T-helper 1 cell (primary cell): ENCODE measurements at regions not wholly inside any gene's neighbourhood (a gene's known extent, or its start where the extent isn't known, plus 50 kb on each side); places are given as distances from the start of the nearest gene placed in this dataset.

Experiments used
- DNase-seq, 5 donors: peaks; one replicate each; pipeline ENCODE4 v3.0.0-alpha.2; 2012 to 2020

- no peak for DNase-seq
These were observed 632.5 kb downstream of the KCTD8 start for GRCh38 chr4:43816116-43816515.

- DNase-seq, result no peak
These were observed 626.0 kb downstream of the KCTD8 start for GRCh38 chr4:43822621-43823020.

- no peak for DNase-seq
These were observed 612.7 kb downstream of the KCTD8 start for GRCh38 chr4:43835869-43836268.

- no peak for DNase-seq
These were observed 611.4 kb downstream of the KCTD8 start for GRCh38 chr4:43837171-43837570.

GRCh38 chr4:43837604-43838003, 611.0 kb downstream of the KCTD8 start:
- DNase-seq, result no peak

- DNase-seq, result no peak
These were observed 606.0 kb downstream of the KCTD8 start for GRCh38 chr4:43842594-43842993.

- DNase-seq, result no peak
These were observed 605.1 kb downstream of the KCTD8 start for GRCh38 chr4:43843501-43843900.

GRCh38 chr4:43846111-43846587, 602.5 kb downstream of the KCTD8 start:
- peak in 1 of 5 donors; percentile 11 for DNase-seq

GRCh38 chr4:43853565-43854264, 594.9 kb downstream of the KCTD8 start:
- DNase-seq, result no peak

GRCh38 chr4:43855283-43855682, 593.3 kb downstream of the KCTD8 start:
- no peak for DNase-seq

- no peak for DNase-seq
These were observed 583.9 kb downstream of the KCTD8 start for GRCh38 chr4:43864616-43865146.

- DNase-seq, result no peak
These were observed 580.7 kb downstream of the KCTD8 start for GRCh38 chr4:43867908-43868307.

GRCh38 chr4:43875655-43876054, 573.0 kb downstream of the KCTD8 start:
- no peak for DNase-seq

- DNase-seq, result no peak
These were observed 566.1 kb downstream of the KCTD8 start for GRCh38 chr4:43882470-43882869.

- DNase-seq, result no peak
These were observed 562.4 kb downstream of the KCTD8 start for GRCh38 chr4:43886196-43886595.

GRCh38 chr4:43898836-43899235, 549.8 kb downstream of the KCTD8 start:
- DNase-seq, result no peak

- no peak for DNase-seq
These were observed 545.2 kb downstream of the KCTD8 start for GRCh38 chr4:43903456-43903855.

GRCh38 chr4:43918377-43918776, 530.2 kb downstream of the KCTD8 start:
- no peak for DNase-seq

- no peak for DNase-seq
These were observed 516.2 kb downstream of the KCTD8 start for GRCh38 chr4:43932448-43932847.

GRCh38 chr4:43943998-43944397, 504.6 kb downstream of the KCTD8 start:
- DNase-seq, result no peak

GRCh38 chr4:43959976-43960375, 488.6 kb downstream of the KCTD8 start:
- no peak for DNase-seq

GRCh38 chr4:43968011-43968410, 480.6 kb downstream of the KCTD8 start:
- no peak for DNase-seq

- no peak for DNase-seq
These were observed 465.0 kb downstream of the KCTD8 start for GRCh38 chr4:43983610-43984009.

GRCh38 chr4:43987331-43987944, 461.2 kb downstream of the KCTD8 start:
- no peak for DNase-seq
